ENCODE measurements at regions not wholly inside any gene's neighbourhood (a gene's known extent, or its start where the extent isn't known, plus 50 kb on each side); places are given as distances from the start of the nearest gene placed in this dataset.

- Histone ChIP-seq H3K4me3 (ENCODE audit: control insufficient read depth in 2 of 3, extremely low read depth in 1 of 3, insufficient read depth in 2 of 3, low read depth in 1 of 3, low read length in 3 of 3) (no peak overlapping the region), H3K27me3 (ENCODE audit: control insufficient read depth, extremely low read depth, insufficient read depth, low read length) (no peaks in the 10 kb centered on the region), H3K36me3 (ENCODE audit: control insufficient read depth in 2 of 2, extremely low read depth in 1 of 2, insufficient read depth in 2 of 2, low read length in 2 of 2) (no peaks in the 10 kb centered on the region), H3K27ac (ENCODE audit: control insufficient read depth, insufficient read depth, low read length) (no peak overlapping the region), H3K79me2 (ENCODE audit: control insufficient read depth, insufficient read depth, low read length) (no peaks in the 10 kb centered on the region), H2AFZ (ENCODE audit: control insufficient read depth, low read length) (no peak overlapping the region), H3K9me3 (ENCODE audit: control insufficient read depth, low read depth, low read length) (no peaks in the 10 kb centered on the region), H3K4me2 (ENCODE audit: control insufficient read depth, extremely low read depth, insufficient read depth, low read depth, low read length) (no peak overlapping the region), H3K9me1 (ENCODE audit: control insufficient read depth, extremely low read depth, insufficient read depth, low read length) (no peaks in the 10 kb centered on the region), H4K20me1 (ENCODE audit: control insufficient read depth, extremely low read depth, insufficient read depth, low read length) (no peaks in the 10 kb centered on the region), H3K4me1 (ENCODE audit: control insufficient read depth, extremely low read depth, insufficient read depth, low read length) (no peaks in the 10 kb centered on the region), H3K9ac (ENCODE audit: control insufficient read depth, extremely low read depth, insufficient read depth, low read length) (no peak overlapping the region)
- no peak for TF ChIP-seq CTCF (optimal IDR thresholded peaks at IDR 0.05 in 1 of 3, IDR thresholded peaks at IDR 0.05 in 1 of 3, conservative IDR thresholded peaks at IDR 0.05 in 1 of 3; ENCODE audit: extremely low read depth in 1 of 3, insufficient read depth in 2 of 3, low read length in 3 of 3)
- no peak for DNase-seq (ENCODE audit: low read depth, low spot score)
- dilution Hi-C loops (cut with MboI; ENCODE audit: extremely low pct_ligation_motif_present, low sequenced_read_pairs), result no loop called here
- no peak for FAIRE-seq
These were observed 57.5 kb downstream of the OSR1 start for GRCh38 chr2:19300961-19301360.

GRCh38 chr2:19299522-19299921, 58.9 kb downstream of the OSR1 start:
- Histone ChIP-seq H3K4me3 (ENCODE audit: control insufficient read depth in 2 of 3, extremely low read depth in 1 of 3, insufficient read depth in 2 of 3, low read depth in 1 of 3, low read length in 3 of 3) (no peak overlapping the region), H3K4me1 (ENCODE audit: control insufficient read depth, extremely low read depth, insufficient read depth, low read length) (no peaks in the 10 kb centered on the region), H3K79me2 (ENCODE audit: control insufficient read depth, insufficient read depth, low read length) (no peaks in the 10 kb centered on the region), H3K27me3 (ENCODE audit: control insufficient read depth, extremely low read depth, insufficient read depth, low read length) (no peaks in the 10 kb centered on the region), H3K9me1 (ENCODE audit: control insufficient read depth, extremely low read depth, insufficient read depth, low read length) (no peaks in the 10 kb centered on the region), H3K36me3 (ENCODE audit: control insufficient read depth in 2 of 2, extremely low read depth in 1 of 2, insufficient read depth in 2 of 2, low read length in 2 of 2) (no peaks in the 10 kb centered on the region), H3K4me2 (ENCODE audit: control insufficient read depth, extremely low read depth, insufficient read depth, low read depth, low read length) (no peak overlapping the region), H2AFZ (ENCODE audit: control insufficient read depth, low read length) (no peak overlapping the region), H3K9ac (ENCODE audit: control insufficient read depth, extremely low read depth, insufficient read depth, low read length) (no peak overlapping the region), H3K9me3 (ENCODE audit: control insufficient read depth, low read depth, low read length) (no peaks in the 10 kb centered on the region), H4K20me1 (ENCODE audit: control insufficient read depth, extremely low read depth, insufficient read depth, low read length) (no peaks in the 10 kb centered on the region), H3K27ac (ENCODE audit: control insufficient read depth, insufficient read depth, low read length) (no peak overlapping the region)
- TF ChIP-seq CTCF (optimal IDR thresholded peaks at IDR 0.05 in 1 of 3, IDR thresholded peaks at IDR 0.05 in 1 of 3, conservative IDR thresholded peaks at IDR 0.05 in 1 of 3; ENCODE audit: extremely low read depth in 1 of 3, insufficient read depth in 2 of 3, low read length in 3 of 3) (no peak), EZH2 (IDR thresholded peaks at IDR 0.05; ENCODE audit: low read length) (no peak)
- no peak for FAIRE-seq
- dilution Hi-C loops (cut with MboI; ENCODE audit: extremely low pct_ligation_motif_present, low sequenced_read_pairs), result no loop called here
- no peak for DNase-seq (ENCODE audit: low read depth, low spot score)

Data from keratinocyte (primary cell).